MG63 (cell line): ENCODE measurements at regions not wholly inside any gene's neighbourhood (a gene's known extent, or its start where the extent isn't known, plus 50 kb on each side); places are given as distances from the start of the nearest gene placed in this dataset.
"Not testable (repeated sequence)": the region's sequence is repeated elsewhere in the genome, so short reads cannot be mapped to it uniquely, and the experiment has no call there.

Experiments used
- DNase-seq: peaks from one replicate; pipeline ENCODE4 v3.0.0-alpha.2; 2020
- H3K27me3 ChIP-seq: fragments of 250-450 bp; sonication (Bioruptor Pico); 2 replicates; pipeline ENCODE4 v1.5.1; 2020; ENCODE audit warnings: mild to moderate bottlenecking, moderate library complexity
- H3K36me3 ChIP-seq: fragments of 250-450 bp; sonication (Bioruptor Pico); 2 replicates; pipeline ENCODE4 v1.5.1; 2020; ENCODE audit warnings: mild to moderate bottlenecking, moderate library complexity
- H3K4me3 ChIP-seq: fragments of 250-450 bp; sonication (Bioruptor Pico); 2 replicates; pipeline ENCODE4 v1.5.1; 2020; ENCODE audit warnings: mild to moderate bottlenecking, moderate library complexity
- H3K9me3 ChIP-seq: fragments of 250-450 bp; sonication (Bioruptor Pico); 2 replicates; pipeline ENCODE4 v1.5.1; 2020; ENCODE audit warnings: mild to moderate bottlenecking, moderate library complexity

DNA sequence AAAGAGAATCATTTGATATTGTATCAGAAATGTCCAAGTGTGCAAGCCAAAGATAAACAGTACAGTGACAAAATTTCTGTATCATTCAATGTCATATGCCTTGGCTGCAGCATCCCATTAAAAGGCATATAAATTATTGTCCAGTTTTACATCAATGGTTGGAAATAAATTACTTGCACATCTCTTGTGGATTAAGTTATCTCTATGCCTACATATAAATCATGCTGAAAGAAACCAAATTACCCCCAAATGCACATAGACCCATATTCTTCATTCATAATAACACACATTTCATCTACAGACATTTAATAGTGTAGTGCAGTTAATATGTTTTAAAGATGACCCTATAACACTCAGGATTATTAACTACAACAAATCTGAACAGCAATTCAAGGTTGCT is 1415.7 kb upstream of the PCDH9 start:
- DNase-seq = no peak
- Histone ChIP-seq H3K4me3 (no peak overlapping the region), H3K27me3 (no peaks in the 10 kb centered on the region), H3K9me3 (no peaks in the 10 kb centered on the region), H3K36me3 (no peaks in the 10 kb centered on the region)

DNA sequence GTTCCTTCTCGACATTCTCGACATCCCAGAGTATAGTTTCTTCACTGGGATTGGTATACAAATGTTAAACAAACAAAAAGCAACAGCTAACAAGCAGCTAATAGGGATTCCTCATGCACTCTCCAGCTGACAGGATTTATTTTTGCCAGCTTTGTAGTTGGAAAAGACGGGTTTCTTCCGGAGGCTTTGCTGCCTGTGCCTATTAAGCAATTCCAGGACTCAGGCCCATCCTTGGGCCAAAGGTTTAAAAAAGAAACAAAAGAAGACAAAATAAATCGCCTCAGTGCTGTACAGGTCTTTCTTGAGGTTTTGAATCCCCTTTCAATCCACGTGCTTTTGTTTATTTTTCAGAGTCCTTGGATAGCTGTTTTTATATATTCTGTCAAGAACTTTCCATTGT is 1414.5 kb upstream of the PCDH9 start:
- H3K9me3 ChIP-seq = no peaks in the 10 kb centered on the region

DNA sequence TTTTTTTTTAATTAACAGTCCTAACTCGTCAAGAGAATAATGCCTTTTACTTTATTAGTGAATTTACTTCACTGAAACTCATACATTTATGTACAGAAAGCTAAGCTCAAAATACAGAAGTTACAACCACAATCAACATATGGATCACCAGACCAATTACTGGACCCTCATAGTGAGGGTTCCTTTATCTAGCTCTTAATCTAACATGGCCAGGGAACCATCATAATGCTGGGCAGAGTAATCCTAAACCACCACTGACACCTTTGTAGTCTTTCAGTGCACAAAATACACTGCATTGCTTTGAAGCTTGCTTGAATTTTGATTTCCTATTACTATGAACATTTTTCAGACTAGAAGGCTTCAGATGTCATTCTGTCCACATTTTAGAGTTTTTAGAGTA is 1406.6 kb upstream of the PCDH9 start:
- Histone ChIP-seq H3K9me3 (no peaks in the 10 kb centered on the region), H3K4me3 (no peak overlapping the region), H3K36me3 (no peaks in the 10 kb centered on the region), H3K27me3 (no peaks in the 10 kb centered on the region)
- DNase-seq = no peak

More for the DNA sequence above, 1414.5 kb upstream of the PCDH9 start:
- Histone ChIP-seq H3K27me3 (no peaks in the 10 kb centered on the region), H3K36me3 (no peaks in the 10 kb centered on the region), H3K4me3 (no peak overlapping the region)
- DNase-seq = no peak

DNA sequence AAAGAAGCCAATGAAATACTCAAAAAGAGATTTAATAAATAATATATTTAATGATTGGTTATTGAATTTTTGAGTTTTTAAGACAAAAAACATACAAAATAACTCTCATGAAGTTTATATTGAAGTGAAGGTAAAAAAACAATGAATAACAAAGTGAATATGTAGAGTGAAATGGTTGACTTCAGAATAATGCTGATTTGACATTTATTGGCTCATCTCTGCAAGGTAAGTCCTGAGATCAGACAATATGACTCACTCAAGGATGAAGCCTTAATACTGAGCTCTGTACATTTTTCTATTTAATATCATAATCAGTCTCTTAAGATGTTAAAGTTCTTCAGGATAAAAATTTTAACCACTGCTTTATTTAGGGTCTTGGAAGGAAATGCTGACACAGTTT is 1398.9 kb upstream of the PCDH9 start:
- H3K27me3 ChIP-seq = no peaks in the 10 kb centered on the region
- no peaks in the 10 kb centered on the region for H3K36me3 ChIP-seq
- DNase-seq = no peak
- H3K9me3 ChIP-seq = no peaks in the 10 kb centered on the region
- H3K4me3 ChIP-seq = no peak overlapping the region

DNA sequence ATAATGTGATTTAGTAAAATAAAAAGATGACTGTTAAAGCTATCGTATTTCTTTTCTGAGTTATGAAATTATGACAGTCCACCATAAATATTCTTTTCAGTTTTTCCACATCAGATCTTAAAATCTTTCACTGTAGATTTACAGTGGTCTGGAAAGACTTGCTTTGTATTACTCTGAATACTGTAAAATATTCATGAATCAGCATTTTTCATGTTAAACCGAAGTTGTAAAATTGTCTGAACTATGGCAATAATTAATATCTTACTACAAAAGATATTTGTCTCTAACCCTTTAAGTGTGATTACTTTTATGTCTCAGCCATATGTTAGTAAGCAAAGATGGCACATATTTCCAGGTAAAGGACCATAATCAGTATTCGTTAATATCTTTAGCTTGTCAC is 1397.2 kb upstream of the PCDH9 start:
- Histone ChIP-seq H3K27me3 (no peaks in the 10 kb centered on the region), H3K36me3 (no peaks in the 10 kb centered on the region), H3K9me3 (no peaks in the 10 kb centered on the region), H3K4me3 (no peak overlapping the region)
- no peak for DNase-seq

DNA sequence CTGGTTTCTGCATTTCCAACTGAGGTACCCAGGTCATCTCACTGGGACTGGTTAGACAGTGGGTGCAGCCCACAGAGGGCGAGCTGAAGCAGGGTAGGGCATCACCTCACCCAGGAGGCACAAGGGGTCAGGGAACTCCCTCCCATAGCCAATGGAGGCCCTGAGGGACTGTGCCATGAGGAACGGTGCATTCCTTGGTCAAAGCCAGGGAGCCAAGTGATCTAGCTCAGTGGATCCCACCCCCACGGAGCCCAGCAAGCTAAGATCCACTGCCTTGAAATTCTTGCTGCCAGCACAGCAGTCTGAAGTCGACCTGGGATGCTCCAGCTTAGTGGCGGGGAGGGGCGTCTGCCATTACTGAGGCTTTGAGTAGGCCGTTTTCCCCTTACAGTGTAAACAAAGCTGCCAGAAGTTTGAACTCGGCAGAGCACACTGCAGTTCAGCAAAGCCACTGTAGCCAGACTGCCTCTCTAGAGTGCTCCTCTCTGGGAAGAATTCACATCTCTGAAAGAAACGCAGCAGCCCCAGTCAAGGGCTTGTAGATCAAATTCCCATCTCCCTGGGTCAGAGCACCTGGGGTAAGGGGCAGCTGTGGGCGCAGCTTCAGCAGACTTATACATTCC is 1386.6 kb upstream of the PCDH9 start:
- no peak for DNase-seq
- no peaks in the 10 kb centered on the region for H3K36me3 ChIP-seq
- H3K4me3 ChIP-seq = no peak overlapping the region
- no peaks in the 10 kb centered on the region for H3K9me3 ChIP-seq
- no peaks in the 10 kb centered on the region for H3K27me3 ChIP-seq

DNA sequence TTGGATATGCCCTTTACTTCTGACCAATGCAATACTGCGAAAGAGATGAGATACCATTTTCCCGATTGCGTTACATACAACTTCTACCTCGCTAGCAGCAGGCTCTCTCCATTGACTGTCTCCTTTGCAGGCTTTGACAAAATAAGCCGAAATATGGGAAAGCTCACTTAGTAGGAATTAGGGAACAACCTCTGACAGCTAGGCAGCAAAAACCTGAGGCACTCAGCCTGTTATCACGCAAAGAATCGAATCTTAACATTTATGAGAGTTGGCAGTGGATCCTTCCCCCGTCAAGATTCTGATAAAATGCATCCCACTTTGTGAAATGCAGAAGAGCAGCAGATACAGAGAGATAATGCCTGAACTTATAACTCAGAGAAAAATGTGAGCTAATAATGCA is 1379.5 kb upstream of the PCDH9 start:
- Histone ChIP-seq H3K27me3 (no peaks in the 10 kb centered on the region), H3K36me3 (no peaks in the 10 kb centered on the region), H3K9me3 (no peaks in the 10 kb centered on the region), H3K4me3 (no peak overlapping the region)
- no peak for DNase-seq

DNA sequence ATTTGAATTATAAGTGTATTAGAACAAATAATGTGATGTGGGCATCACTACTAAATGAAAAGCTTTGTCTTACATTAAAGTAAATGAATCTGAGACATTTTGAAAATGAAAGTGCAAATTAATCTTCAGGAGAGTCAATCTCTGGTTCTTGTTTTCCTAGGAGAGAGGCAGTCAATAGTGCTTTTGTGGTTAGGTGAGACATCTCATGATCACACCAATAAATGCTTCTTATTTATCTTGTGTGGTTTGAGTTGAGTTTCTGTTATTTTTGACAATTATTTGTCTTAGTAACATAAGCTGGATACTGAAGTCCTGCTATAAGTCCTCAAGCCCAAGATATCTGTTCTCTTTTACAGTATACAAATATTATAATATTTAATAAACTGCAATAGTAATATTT is 1378.0 kb upstream of the PCDH9 start:
- no peaks in the 10 kb centered on the region for H3K36me3 ChIP-seq
- H3K27me3 ChIP-seq = no peaks in the 10 kb centered on the region
- no peaks in the 10 kb centered on the region for H3K9me3 ChIP-seq
- H3K4me3 ChIP-seq = peak overlapping the region; percentile 25
- DNase-seq = no peak

DNA sequence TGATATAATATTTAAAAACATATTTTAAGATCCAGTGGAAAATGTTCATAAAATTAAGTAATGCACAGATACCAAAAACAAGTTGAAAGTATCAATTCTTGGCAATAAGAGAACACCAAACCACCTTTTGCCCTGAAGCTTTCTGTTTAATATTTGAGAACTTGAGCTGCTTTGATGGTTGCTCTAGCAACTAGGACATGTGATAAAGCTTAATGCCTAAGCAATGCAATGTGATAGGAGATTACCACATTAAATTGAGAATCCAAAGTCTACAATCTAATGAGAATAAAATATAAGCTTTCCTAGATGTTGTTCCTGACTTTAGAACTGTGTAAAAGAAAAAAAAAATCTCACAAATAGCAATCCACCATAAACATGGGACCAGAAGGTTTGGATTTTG is 1367.5 kb upstream of the PCDH9 start:
- no peak for DNase-seq
- Histone ChIP-seq H3K27me3 (no peaks in the 10 kb centered on the region; the same call in 1 of the 2 replicates), H3K9me3 (no peaks in the 10 kb centered on the region), H3K4me3 (no peak overlapping the region), H3K36me3 (no peaks in the 10 kb centered on the region)

DNA sequence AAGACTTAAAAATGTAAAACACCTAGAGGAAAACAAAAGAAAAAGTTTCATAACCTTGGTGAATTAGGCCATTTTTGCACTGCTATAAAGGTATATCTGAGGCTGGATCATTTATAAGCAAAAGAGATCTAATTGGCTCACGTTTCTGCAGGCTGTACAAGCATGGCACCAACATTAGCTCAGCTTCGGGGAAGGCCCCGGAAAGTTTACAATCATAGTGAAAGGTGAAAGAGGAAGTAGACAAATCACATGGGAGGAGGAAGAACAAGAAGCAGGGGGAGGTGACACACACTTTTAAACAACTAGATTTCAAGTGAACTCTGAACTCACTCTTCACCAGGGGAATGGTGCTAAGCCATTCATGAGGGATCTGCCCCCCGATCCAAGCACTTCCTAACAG is 1358.5 kb upstream of the PCDH9 start:
- no peak overlapping the region for H3K4me3 ChIP-seq
- DNase-seq = no peak
- H3K27me3 ChIP-seq = no peaks in the 10 kb centered on the region
- H3K36me3 ChIP-seq = no peaks in the 10 kb centered on the region
- H3K9me3 ChIP-seq = no peaks in the 10 kb centered on the region

DNA sequence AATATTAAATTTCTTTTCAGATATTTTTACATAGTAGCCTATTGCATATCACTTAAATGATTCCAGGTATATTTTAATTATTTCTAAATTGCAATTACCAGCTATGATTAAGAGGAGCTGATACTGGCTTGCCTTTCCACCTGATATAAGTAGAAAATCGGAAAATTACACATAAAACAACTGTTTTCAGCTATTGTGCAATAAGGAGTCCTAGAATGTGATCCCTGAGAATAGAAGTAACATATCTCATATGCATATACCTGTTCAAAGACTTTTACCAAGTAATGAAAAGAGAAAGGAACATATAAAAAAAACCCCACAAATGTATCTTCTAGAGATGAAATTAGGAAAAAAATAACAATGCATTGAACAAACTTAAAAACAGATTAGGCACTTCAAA is 1354.6 kb upstream of the PCDH9 start:
- DNase-seq = no peak
- H3K9me3 ChIP-seq = no peaks in the 10 kb centered on the region
- H3K27me3 ChIP-seq = no peaks in the 10 kb centered on the region
- H3K36me3 ChIP-seq = no peaks in the 10 kb centered on the region
- no peak overlapping the region for H3K4me3 ChIP-seq

DNA sequence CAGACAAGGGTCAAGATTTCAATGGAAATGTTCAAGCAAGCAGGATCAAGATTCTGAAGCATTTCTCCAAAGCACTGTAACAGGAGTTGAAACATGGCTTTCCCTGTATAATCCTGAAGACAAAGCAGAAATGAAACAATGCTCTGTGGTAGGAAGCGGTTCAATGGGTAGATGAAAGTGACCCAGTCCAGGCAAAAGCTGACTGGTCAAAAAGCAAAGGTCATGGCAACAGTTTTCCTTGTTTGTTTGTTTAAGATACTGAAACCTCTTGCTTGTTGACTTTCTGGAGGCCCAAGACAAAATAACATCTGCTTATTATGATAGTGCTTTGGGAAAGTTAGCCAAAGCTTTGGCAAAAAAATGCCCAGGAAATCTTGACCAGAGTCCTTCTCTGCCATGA is 1343.9 kb upstream of the PCDH9 start:
- Histone ChIP-seq H3K36me3 (no peaks in the 10 kb centered on the region), H3K4me3 (no peak overlapping the region), H3K9me3 (no peaks in the 10 kb centered on the region), H3K27me3 (no peaks in the 10 kb centered on the region)
- DNase-seq = no peak

DNA sequence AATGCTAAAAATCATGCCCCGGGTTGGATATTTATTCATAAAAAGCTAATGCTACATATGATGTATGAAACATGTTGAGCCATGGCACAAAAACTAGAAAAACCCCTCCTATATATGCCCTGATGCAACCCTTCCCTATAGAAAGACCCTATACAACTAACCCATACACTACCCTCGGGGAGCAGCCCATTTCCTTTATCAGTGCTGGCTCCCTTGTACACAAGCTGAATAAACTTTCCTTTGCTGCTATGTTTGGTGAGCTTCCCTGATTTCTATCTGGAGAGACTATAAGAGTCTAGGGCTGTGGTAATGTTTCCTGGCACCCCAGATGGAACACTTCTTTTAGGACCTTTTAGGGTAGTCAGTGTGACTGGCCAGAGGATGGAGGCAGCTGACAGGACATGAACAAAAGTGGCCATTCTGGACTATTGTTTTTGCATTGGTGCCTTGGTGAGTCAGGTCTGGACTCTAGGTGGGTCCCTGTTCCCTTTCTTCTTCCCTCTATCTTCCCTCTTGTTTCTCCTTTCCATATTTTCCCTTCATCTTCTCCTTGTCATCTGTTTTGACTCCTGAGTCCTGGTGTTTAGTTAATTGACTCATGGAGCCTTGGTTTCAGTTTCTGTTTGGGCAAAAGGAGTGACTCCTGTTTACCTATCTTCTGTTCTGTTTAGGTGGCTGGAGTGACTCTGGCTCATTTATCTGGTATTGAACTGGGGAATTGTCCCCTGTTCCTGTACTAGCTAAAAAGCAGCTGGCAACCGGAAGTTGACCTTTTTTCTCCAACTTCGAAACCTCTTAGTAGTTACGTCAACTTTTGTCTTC is 1321.8 kb upstream of the PCDH9 start:
- Histone ChIP-seq H3K4me3 (no peak overlapping the region), H3K36me3 (no peaks in the 10 kb centered on the region), H3K27me3 (no peaks in the 10 kb centered on the region), H3K9me3 (no peaks in the 10 kb centered on the region)
- DNase-seq = no peak

DNA sequence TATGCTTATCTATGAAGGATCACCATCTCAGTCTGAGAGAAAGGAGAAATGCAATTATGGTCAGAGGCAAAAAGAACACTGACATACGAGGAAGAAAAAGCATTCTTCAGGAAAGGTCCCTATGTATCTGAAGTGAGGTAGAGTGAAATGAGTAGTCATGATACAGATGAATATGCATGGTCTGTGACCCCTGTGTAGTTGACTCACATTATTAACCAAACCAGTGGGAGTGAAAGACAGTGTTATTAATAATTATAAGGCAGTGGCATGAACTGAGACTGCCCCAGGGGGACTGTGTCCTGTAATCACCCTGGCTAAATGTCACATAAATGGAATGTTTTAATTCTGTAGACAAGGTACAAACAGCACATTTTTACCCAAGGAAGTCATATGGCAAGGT is 1320.2 kb upstream of the PCDH9 start:
- H3K27me3 ChIP-seq = no peaks in the 10 kb centered on the region
- H3K4me3 ChIP-seq = no peak overlapping the region
- H3K9me3 ChIP-seq = no peaks in the 10 kb centered on the region
- no peak for DNase-seq
- H3K36me3 ChIP-seq = no peaks in the 10 kb centered on the region

DNA sequence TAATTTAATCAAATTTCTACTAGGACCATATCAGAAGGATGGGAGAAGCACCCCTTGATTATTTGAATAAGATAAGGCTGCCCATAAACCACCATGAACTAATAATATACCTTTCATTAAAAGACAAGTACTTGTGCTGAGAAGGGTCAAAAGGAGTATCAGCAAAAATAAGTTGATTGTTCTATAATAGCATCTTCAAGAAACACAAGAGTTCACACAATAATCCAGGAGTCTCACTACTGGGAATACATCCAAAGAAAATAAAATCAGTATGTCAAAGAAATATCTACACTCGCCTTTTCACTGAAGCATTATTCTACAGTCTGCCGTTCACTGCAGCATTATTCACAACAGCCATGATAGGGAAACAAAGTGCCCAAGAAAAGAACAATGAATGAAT is 1310.1 kb upstream of the PCDH9 start:
- Histone ChIP-seq H3K4me3 (no peak overlapping the region), H3K9me3 (no peaks in the 10 kb centered on the region), H3K27me3 (no peaks in the 10 kb centered on the region), H3K36me3 (no peaks in the 10 kb centered on the region)
- DNase-seq = no peak

DNA sequence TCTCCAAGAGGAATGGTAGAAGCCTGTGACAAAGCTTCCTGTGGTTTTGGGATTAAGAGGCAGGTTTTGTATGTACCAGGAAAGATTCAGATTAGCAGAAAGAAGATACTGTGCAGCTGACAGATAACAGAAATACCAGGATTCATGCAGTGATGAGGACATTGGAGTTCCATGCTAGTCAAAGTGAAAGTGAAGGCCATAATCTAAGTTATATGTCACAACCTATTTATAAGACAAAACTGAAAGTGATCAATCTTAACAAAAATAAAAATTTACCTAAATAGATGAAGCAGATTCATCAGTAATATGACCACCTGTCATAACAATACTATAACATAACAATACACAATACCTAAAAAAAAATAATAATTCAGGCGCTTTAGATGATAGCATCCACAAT is 1305.2 kb upstream of the PCDH9 start:
- no peaks in the 10 kb centered on the region for H3K27me3 ChIP-seq
- no peak for DNase-seq

DNA sequence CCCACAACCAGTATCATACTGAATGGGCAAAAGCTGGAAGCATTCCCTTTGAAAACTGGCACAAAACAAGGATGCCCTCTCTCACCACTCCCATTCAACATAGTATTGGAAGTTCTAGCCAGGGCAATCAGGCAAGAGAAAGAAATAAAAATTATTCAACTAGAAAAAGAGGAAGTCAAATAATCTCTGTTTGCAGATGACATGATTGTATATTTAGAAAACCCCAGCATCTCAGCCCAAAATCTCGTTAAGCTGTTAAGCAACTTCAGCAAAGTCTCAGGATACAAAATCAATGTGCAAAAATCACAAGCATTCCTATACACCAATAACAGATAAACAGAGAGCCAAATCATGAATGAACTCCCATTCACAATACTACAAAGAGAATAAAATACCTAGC is 1297.0 kb upstream of the PCDH9 start:
- not testable (repeated sequence) for H3K9me3 ChIP-seq, H3K27me3 ChIP-seq, H3K4me3 ChIP-seq, DNase-seq, H3K36me3 ChIP-seq

More for the DNA sequence above, 1305.2 kb upstream of the PCDH9 start:
- Histone ChIP-seq H3K36me3 (no peaks in the 10 kb centered on the region), H3K4me3 (no peak overlapping the region), H3K9me3 (no peaks in the 10 kb centered on the region)

DNA sequence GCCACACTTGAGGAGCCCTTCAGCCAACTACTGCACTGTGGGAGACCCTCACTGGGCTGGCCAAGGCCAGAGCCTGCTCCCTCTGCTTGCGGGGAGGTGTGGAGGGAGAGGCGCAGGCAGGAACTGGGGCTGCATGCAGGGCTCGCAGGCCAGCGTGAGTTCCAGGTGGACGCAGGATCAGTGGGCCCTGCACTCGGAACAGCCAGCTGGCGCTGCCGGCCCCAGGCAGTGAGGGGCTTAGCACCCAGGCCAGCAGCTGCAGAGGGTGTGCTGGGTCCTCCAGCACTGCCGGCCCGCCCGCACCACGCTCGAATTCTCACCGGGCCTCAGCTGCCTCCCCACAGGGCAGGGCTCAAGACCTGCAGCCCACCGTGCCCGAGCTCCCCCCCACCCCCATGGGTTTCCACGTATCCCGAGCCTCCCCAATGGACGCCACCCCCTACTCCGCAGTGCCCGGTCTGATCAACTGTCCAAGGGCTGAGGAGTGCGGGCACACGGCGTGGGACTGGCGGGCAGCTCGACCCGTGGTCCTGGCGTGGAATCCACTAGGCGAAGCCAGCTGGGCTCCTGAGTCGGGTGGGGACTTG is 1293.8 kb upstream of the PCDH9 start:
- no peak for DNase-seq
- Histone ChIP-seq H3K36me3 (no peaks in the 10 kb centered on the region), H3K4me3 (no peak overlapping the region), H3K9me3 (no peaks in the 10 kb centered on the region), H3K27me3 (no peaks in the 10 kb centered on the region)
